Stimulated activated CD8-positive, alpha-beta memory T cell treated with anti-CD3 and anti-CD28 coated beads, Interleukin-12 subunit alpha, Interleukin-12 subunit beta, amount 100 ng/mL, for 4 hours (primary cell): ENCODE measurements at regions not wholly inside any gene's neighbourhood (a gene's known extent, or its start where the extent isn't known, plus 50 kb on each side); places are given as distances from the start of the nearest gene placed in this dataset.
"Not testable (repeated sequence)": the region's sequence is repeated elsewhere in the genome, so short reads cannot be mapped to it uniquely, and the experiment has no call there.

ENCODE experiments used
- DNase-seq: peaks from one replicate; pipeline ENCODE4 v3.0.0-alpha.2; 2020; ENCODE audit warnings: low read depth

DNA sequence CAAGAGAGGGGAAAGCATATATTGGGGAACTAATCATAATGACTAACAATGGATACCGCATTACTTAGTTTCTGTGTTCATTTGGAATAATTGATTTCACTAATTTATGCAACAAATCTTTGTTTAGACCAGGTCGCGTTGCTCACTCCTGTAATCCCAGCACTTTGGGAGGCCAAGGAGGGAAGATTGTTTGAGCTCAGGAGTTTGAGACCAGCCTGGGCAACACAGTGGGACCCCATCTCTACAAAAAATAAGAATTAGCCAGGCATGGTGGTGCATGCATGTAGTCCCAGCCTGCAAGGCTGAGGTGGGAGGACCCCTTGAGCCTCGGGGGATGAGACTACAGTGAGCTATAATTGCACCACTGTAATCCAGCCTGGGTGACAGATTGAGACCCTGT lies 585.7 kb upstream of the CBLB start:
- no peak for DNase-seq

DNA sequence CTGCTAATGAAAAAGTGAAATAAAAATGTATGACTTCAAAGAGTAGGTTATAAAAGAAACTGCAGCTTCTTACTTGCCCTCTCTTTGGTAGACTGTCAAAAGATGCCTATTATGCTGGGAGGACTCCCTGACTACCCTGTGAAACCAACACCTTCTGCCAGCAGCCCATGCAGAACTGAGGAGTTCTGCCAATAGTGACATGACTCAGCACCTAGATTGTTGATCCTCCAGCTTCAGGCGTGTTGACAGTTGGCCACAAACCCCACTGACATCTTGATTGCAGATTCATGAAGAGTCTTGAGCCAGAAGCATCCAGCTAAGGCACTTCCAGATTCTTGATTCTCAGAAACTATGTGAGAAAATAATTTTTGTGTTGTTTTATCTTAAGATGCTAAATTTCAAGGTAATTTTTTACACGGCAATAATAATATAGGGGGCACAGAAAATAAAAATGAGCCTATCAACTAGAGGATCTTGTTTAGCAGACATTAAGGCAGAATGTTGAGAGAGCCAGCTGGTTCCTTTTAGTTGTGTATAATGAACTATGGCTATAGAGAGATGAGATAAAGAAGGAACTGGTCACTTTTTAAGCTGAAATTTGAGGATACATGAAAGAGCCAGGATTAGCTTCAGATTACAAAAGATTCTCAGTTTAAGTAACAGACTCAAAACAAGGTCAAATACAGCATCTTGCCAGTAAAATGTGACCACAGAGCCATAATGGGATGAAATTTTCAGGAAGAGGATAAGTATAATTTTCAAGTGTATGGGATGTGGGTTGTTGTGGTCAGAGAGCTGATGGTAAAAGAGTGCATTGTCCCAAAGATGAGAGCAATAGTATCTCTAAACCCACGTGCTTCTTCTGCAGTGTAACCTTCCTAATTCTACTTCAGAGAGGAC lies 588.7 kb upstream of the CBLB start:
- DNase-seq, result no peak

DNA sequence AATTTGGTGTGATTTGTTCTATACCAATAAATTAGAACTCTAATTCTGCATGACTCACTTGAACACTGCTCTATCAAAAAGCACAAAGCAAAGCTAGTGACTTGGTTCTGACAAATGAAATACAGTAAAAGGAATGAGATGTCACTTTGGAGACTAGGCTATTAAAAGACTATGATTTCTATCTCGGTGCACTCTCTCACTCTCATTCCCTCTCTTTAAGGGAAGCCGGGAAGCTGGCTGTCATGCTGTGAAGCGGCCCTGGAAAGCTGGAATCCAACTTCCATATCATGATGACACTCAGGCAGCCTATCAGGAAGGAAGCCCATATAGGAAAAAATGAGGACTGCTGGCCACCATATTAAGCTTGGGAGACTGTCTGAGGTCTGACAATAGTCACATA lies 590.1 kb upstream of the CBLB start:
- DNase-seq, result no peak

DNA sequence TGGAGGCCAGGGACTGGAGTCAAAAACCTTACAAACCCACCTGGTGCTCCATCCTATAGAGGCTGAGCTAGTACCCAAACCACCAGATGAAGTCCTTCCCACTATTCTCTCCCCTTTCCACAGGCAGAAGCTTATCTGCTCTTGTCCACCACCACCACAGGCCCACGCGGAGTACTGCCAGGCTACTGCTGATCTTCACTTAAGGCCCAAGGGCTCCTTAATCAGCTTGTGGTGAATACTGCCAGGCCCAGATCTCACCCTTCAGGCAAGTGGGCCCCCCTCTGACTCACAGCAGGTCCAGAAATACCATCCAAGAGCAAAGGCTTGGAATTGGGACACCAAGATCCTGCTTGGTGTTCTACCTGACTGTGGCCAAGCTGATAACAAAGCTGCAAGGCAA lies 598.1 kb upstream of the CBLB start:
- DNase-seq, result no peak

DNA sequence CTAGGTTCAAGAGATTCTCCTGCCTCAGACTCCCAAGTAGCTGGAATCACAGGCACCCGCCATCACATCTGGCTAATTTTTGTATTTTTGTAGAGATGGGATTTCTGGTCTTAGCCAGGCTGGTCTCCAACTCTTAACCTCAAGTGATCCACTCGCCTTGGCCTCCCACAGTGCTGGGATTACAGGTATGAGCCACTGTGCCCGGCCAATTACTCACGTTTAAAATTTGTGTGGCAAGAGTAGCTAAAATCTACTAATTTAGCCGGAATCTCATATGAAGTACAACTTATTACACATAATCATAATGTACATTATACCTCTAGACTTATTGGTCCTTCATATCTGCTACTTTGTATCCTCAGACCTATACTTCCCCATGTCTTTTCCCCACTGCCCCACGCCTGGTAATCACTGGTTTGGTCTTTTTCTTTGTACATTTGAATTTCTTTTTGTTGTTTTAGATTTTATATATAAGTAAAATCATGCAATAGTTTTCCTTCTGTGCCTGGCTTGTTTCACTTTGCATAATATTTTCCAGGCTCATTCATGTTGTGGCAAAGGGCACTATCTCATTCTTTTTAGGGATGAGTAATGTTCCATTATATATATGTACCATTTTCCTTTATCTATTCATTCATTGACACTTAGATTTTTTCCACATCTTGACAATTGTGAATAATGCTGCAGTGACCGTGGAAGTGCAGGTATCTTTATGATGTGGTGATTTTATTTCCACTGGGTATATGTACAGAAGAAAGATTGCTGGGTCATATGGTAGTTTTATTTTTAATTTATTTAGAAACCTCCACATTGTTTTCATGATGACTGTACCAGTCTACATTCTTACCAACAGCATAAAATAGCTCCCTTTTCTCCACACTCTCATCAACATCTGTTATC lies 605.0 kb upstream of the CBLB start:
- DNase-seq, result no peak

DNA sequence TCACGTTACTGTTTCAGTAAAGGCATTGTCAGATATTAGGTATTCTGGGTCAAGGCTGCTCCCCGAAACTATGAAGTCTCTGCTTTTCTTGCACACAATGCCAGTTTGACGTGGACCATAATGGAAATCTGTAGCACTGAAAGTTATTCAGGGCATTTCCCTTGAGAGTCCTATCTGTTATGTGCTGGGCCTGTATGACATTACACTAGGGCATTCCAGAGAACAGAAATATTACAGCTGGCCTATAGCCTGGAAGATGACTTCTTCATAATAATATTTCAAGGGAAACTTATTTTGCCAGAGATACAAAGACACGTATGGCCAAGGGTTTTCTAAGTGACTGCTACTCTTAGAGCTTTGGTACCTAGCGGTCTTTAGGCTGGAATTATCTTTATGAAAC lies 613.6 kb upstream of the CBLB start:
- no peak for DNase-seq

DNA sequence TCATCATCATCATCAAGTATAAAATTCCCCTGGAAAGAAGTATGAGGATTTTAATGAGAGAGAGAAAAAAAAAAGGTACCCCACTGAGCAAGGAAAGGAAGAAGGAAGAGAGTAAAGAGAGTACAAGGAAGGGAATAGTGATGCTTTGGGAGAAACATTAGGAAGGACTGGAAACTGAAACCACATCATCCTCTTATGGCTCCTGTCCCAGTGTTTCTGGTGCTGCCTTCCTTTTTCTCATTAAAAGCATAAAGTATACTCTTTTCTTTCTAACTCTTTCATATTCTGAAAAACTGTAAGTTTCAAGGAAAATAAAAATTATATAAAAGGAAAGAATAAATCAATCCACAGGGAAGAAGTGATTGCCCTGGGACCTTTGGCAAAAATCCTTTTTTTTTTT lies 616.4 kb upstream of the CBLB start:
- no peak for DNase-seq

DNA sequence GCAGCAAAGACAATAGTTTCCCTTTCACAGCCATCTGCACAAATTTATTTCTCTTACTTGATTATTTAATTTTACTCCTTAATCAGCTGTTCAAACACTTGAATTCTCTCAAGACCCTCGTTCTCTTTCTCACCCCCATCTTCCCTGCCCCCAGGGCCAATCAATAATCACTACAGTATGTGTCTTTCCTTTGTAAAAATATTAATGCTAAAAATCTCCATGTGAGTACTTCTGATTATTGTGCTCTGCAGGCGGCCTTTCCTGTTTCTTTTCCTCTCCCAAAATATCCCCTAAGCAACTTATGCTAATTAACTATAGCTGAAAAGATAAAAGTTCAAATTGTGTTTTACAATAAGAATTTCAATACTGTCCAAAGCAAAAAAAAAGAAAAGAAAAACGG lies 617.0 kb upstream of the CBLB start:
- no peak for DNase-seq

DNA sequence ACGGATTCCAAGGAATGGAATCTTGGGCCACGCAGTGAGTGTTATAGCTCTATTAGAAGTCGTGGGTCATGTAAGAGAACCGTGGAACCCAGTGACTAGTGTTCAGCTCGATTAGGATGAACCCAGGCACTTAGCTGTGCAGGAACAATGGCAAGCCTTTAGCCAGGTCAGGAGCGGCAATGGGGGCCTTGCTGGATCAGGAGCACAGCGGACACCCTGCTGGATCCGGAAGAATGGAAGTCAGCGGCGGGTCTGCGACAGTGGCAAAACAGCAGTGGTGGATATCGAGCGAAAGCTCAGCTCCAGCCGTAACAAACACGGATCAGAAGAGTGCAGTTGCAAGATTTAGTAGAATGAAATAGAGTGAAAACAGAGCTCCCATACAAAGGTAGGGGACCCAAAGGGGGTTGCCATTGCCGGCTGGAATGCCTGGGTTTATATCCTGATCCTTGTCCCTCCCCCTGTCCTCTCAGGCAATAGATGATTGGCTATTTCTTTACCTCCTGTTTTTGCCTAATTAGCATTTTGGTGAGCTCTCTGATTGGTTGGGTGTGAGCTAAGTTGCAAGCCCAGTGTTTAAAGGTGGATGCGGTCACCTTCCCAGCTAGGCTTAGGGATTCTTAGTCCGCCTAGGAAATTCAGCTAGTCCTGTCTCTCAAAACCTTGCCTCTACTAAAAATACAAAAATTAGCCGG lies 618.3 kb upstream of the CBLB start:
- not testable (repeated sequence) for DNase-seq

DNA sequence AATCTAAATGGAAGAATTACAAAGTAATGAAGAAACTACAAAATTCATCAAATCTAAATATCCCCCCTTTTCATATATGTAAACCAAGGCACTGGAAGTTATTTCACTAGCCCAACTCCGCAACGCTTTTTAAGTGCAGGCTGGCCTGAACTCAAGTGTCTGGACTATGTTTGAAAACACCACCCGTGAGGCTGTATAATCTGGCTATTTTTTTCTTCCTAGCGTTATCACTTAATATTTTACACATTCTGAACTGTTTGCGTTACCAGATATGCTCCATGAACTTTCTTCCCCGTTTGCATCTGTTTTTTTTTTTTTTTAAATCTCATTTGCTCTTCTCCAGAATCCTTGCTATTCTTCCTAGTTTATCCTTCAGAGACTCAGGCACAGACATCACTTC lies 619.5 kb upstream of the CBLB start:
- DNase-seq, result no peak

DNA sequence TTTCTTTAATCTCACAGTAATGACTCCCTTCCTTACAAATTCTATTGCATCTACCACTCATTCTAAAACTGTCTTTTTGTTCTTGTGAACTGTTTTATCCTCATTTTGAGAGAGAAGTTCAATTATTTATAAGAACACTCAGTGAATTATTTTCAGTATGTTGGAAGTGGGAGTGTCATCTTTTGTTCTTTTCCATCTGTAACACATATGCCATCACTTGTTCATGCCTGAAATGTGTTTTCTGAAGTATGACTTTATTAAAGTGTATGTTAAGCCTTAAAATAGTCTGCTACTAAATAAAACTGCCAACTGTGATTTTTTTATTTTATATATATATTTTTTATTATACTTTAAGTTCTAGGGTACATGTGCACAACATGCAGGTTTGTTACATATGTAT lies 623.0 kb upstream of the CBLB start:
- DNase-seq, result no peak

DNA sequence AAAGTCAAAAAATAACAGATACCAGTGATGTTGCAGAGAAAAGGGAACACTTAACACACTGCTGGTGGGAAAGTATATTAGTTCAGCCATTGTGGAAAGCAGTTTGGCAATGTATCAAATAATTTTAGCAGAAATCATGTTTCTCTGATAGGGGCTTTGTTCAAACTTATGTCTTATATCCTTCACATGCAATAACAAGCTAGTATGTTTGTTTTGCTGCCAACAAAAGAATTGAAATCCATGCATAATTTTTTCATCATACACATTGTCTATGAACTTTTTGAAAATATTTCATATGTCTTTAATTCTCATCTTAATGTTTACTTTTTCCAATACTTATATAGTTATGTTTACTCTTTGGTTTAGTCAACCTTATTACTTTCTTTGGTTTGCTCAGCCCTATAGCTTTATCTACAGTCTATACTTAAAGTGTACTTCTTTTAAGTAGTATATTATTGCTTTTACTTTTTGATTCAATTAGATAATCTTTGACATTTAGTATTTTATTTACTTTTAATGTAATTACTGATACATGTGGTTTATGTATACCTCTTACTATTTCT lies 639.6 kb upstream of the CBLB start:
- DNase-seq, result no peak

DNA sequence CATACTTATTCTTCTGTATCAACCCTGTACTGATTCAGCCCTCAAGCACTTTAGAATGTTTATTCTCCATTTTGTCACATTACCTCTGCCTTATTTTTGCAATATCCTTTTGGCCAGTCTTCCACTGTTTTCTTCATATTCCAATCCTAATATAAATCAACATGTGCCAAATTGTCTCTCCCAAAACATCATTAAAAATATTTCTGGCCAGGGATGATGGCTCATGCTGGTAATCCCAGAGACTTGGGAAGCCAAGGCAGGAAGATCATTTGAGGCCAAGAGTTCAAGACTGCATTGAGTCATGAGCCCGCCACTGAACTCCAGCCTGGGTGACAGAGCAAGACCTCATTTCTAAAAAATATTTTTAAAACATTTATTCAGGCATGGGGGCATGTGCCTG lies 641.4 kb upstream of the CBLB start:
- DNase-seq, result no peak

DNA sequence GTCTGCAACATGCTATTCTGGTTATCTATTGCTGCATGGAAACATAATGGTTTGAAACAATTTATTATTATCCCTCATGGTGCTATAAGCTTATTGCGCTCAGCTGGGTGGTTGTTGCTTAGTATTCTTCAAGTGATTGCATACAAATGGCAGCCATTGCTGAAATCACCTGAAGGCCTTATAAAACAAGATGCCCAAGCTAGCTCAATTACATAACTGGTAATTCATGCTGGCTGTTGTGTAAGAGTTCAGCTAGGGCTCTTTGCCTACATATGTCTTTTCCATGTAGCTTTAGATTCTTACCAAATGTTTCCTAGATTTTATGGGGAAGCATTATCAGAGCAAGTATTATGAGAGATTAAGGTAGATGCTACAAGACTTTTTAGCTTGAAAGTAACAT lies 644.0 kb upstream of the CBLB start:
- DNase-seq, result no peak

DNA sequence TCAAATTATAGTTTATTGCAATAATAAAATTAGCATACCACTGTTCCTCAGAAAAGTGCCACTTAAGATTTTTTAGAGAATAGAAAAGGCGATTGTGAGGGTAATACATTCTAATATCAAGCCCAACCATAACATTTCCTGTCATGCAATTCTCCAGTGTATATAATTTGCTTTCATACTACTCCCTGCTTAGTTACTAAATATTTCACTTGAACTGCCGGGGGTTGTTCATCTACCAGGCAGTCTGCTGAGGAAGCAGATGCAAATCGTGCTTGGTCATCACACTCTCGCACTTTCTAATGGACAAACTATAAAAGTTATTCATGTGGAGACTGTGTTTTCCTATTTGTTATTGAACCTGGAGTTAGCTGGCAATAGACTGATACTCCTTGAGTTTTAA lies 645.6 kb upstream of the CBLB start:
- no peak for DNase-seq

DNA sequence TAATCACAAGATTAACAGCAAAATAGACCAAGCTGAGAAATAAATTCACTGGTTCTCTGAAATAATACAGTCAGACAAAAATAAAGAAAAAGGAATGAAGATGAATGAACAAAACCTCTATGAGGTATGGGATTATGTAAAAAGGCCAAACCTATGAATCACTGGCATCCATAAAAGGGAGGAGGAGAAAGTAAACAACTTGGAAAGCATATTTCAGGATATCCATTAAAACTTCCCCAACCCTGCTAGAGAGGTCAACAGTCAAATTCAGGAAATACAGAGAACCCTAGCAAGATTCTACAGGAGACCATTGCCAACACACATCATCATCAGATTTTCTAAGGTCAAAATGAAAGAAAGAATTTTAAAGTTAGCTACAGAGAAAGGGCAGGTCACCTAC lies 649.7 kb upstream of the CBLB start:
- DNase-seq, result no peak

DNA sequence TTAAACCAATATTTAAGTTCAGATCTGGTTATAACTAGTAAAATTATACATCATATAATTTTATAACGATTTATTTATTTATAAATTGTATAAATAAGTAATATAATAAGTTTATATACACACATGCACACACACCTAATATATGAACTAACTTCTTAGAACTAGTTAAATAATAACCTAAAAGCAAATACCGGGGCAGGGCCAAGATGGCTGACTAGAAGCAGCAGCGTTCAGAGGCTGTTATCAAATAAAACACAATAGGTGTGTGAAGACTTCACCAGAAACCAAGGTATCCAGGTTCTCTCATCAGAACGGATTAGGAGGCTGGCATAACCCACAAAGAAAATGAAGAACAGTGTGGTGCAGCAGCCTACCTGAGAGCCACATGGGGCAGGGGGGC lies 653.6 kb upstream of the CBLB start:
- no peak for DNase-seq

DNA sequence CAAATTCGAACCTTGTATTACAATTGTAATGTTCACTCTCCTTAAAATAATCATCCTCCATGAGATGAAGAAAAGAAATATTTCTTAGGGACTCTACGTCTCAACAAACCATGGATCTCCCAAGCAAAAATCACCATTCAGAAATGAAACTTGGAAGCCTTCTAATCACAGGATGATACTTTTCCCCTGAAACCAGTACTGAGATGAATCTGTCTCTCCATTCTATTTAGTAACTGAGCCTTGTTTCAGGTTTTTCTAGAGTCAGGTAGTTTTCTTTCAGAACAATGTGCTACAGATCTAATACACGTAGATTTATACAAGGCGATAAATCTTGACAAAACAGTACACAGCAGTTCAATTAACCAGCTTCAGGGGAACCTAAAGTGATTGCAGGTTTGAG lies 660.1 kb upstream of the CBLB start:
- DNase-seq, result no peak

DNA sequence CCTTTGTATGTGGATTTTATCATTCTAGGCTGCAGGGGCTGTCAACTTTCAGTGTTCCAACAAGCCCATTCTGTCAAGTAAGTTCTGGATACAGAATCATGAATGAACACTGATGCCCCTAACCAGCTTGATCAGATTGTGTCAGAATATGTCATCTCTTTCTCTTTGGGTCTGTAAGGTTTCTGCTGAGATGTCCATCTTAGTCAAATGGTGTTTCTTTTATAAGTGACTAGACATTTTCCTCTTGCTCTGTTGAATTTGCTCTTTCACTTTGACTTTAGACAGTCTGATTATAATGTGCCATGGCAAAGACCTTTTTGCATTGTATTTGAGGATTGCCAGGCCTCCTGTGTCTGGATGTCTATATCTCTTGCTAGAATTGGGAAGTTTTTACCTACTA lies 660.9 kb upstream of the CBLB start:
- no peak for DNase-seq

DNA sequence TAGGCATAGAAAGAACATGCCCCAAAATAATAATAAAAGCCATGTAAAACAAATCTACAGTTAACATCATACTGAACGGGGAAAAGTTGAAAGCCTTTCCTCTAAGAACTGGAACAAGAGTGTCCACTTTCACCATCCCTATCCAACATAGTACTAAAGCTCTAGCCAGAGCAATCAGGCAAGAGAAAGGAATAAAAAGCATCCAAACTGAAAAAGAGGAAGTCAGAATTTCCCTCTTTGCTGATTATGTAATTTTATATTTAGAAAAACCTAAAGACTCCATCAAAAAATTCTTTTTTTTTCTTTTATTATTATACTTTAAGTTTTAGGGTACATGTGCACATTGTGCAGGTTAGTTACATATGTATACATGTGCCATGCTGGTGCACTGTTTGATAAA lies 661.6 kb upstream of the CBLB start:
- DNase-seq, result no peak

DNA sequence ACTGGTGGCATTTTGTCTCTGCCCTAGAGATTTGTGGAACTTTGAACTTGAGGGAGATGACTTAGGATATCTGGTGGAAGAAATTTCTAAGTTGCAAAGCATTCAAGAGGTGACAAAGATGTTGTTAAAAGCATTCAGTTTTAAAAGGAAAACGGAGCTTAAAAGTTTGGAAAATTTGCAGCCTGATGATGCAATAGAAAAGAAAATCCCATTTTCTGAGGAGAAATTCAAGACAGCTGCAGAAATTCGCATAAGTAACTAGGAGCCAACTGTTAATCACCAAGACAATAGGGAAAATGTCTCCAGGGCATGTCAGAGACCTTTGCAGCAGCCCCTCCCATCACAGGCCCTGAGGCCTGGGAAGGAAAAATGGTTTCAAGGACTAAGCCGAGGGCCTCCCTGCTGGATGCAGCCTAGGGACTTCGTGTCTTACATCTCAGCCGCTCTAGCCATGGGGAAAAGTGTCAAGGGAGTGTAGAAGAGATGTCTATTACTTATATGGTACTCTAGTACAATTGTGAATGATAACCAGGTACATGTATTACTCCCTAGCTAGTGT lies 663.0 kb upstream of the CBLB start:
- DNase-seq, result not testable (repeated sequence)
